Osteoblast (primary cell): ENCODE measurements at regions not wholly inside any gene's neighbourhood (a gene's known extent, or its start where the extent isn't known, plus 50 kb on each side); places are given as distances from the start of the nearest gene placed in this dataset.

Source experiments
- DNase-seq: peaks from one replicate; pipeline ENCODE4 v3.0.0; 2011; ENCODE audit warnings: low spot score, mixed read lengths; ENCODE audit not compliant: insufficient read length; ENCODE audit errors: missing footprints
- H2AFZ ChIP-seq: 2 replicates; pipeline ENCODE4 v1.6.0; 2011; ENCODE audit warnings: mild to moderate bottlenecking, low read length
- H3K27ac ChIP-seq: 2 replicates; pipeline ENCODE4 v1.5.1; 2011; ENCODE audit warnings: mild to moderate bottlenecking, low read depth, low read length, moderate library complexity
- H3K27me3 ChIP-seq: 2 replicates; pipeline ENCODE4 v1.6.0; 2012; ENCODE audit warnings: mild to moderate bottlenecking, control low read depth, inconsistent platforms, low read length, moderate library complexity; ENCODE audit not compliant: insufficient read depth
- H3K36me3 ChIP-seq: 2 replicates; pipeline ENCODE4 v1.5.1; 2011; ENCODE audit warnings: mild to moderate bottlenecking, low read length, control low read depth, moderate library complexity; ENCODE audit not compliant: insufficient read depth
- H3K4me1 ChIP-seq: 2 replicates; pipeline ENCODE4 v1.5.1; 2011; ENCODE audit warnings: mild to moderate bottlenecking, low read length, control low read depth, moderate library complexity; ENCODE audit not compliant: insufficient read depth
- H3K4me2 ChIP-seq: 2 replicates; pipeline ENCODE4 v1.6.0; 2011; ENCODE audit warnings: mild to moderate bottlenecking, low read length; ENCODE audit not compliant: insufficient read depth
- H3K4me3 ChIP-seq: fragments of 200-600 bp; sonication (generic); 3 replicates; pipeline ENCODE4 v1.5.1; 2012; ENCODE audit warnings: mild to moderate bottlenecking, low read length, inconsistent platforms; ENCODE audit not compliant: insufficient read depth
- H3K79me2 ChIP-seq: 2 replicates; pipeline ENCODE4 v1.6.0; 2012; ENCODE audit warnings: mild to moderate bottlenecking, low read length, control low read depth, inconsistent platforms; ENCODE audit not compliant: insufficient read depth
- H3K9me3 ChIP-seq: 2 replicates; pipeline ENCODE4 v1.5.1; 2011; ENCODE audit warnings: low read depth, low read length, control low read depth
- H4K20me1 ChIP-seq: 2 replicates; pipeline ENCODE4 v1.6.0; 2012; ENCODE audit warnings: mild to moderate bottlenecking, low read length, control low read depth; ENCODE audit not compliant: insufficient read depth
- CTCF ChIP-seq: IDR thresholded peaks from 2 replicates; pipeline ENCODE4 v1.5.1; 2011; ENCODE audit warnings: mild to moderate bottlenecking, low read depth, low read length, moderate library complexity; ENCODE audit errors: extremely low read depth

GRCh38 chr12:91367234-91367849 is 184.7 kb upstream of the DCN start:
- H2AFZ ChIP-seq, result no peak overlapping the region
- no peaks in the 10 kb centered on the region for H3K9me3 ChIP-seq
- no peaks in the 10 kb centered on the region for H3K4me1 ChIP-seq
- TF ChIP-seq CTCF, result peak; percentile 62
- no peak overlapping the region for H3K4me2 ChIP-seq
- no peaks in the 10 kb centered on the region for H3K27me3 ChIP-seq
- no peak for DNase-seq
- no peaks in the 10 kb centered on the region for H4K20me1 ChIP-seq
- H3K79me2 ChIP-seq, result no peaks in the 10 kb centered on the region
- no peak overlapping the region for H3K27ac ChIP-seq
- no peaks in the 10 kb centered on the region for H3K36me3 ChIP-seq
- H3K4me3 ChIP-seq, result no peak overlapping the region

GRCh38 chr12:91364471-91365184 is 182.0 kb upstream of the DCN start:
- no peak for DNase-seq
- H3K9me3 ChIP-seq, result no peaks in the 10 kb centered on the region
- H3K4me1 ChIP-seq, result no peaks in the 10 kb centered on the region
- H3K79me2 ChIP-seq, result no peaks in the 10 kb centered on the region
- H2AFZ ChIP-seq, result no peak overlapping the region
- H4K20me1 ChIP-seq, result no peaks in the 10 kb centered on the region
- H3K27me3 ChIP-seq, result no peaks in the 10 kb centered on the region
- no peak overlapping the region for H3K4me3 ChIP-seq
- no peaks in the 10 kb centered on the region for H3K36me3 ChIP-seq
- H3K4me2 ChIP-seq, result no peak overlapping the region
- no peak overlapping the region for H3K27ac ChIP-seq
- TF ChIP-seq CTCF, result no peak

- peak overlapping the region; percentile 52 for H3K4me2 ChIP-seq
- TF ChIP-seq CTCF, result peak; percentile 63
- no peaks in the 10 kb centered on the region for H4K20me1 ChIP-seq
- no peaks in the 10 kb centered on the region for H3K4me1 ChIP-seq
- no peaks in the 10 kb centered on the region for H3K27me3 ChIP-seq
- H3K4me3 ChIP-seq, result no peak overlapping the region
- DNase-seq, result no peak
- no peaks in the 10 kb centered on the region for H3K36me3 ChIP-seq
- no peak overlapping the region for H3K27ac ChIP-seq
- peak overlapping the region; percentile 43 for H2AFZ ChIP-seq
- no peaks in the 10 kb centered on the region for H3K79me2 ChIP-seq
- no peaks in the 10 kb centered on the region for H3K9me3 ChIP-seq
These were observed 179.2 kb upstream of the DCN start for GRCh38 chr12:91361864-91362263.

GRCh38 chr12:91357381-91357780 is 174.8 kb upstream of the DCN start:
- Histone ChIP-seq H2AFZ (peak overlapping the region; percentile 60), H3K79me2 (no peaks in the 10 kb centered on the region), H3K36me3 (no peaks in the 10 kb centered on the region), H3K27me3 (no peaks in the 10 kb centered on the region), H3K4me3 (no peak overlapping the region), H3K9me3 (no peaks in the 10 kb centered on the region), H3K27ac (no peak overlapping the region), H4K20me1 (no peaks in the 10 kb centered on the region), H3K4me1 (no peaks in the 10 kb centered on the region), H3K4me2 (no peak overlapping the region)
- no peak for TF ChIP-seq CTCF
- DNase-seq, result no peak
